Stimulated activated naive CD4-positive, alpha-beta T cell treated with Interleukin-2 at 50 U/mL for 16 hours (primary cell): ENCODE measurements at regions not wholly inside any gene's neighbourhood (a gene's known extent, or its start where the extent isn't known, plus 50 kb on each side); places are given as distances from the start of the nearest gene placed in this dataset.
"Not testable (repeated sequence)": the region's sequence is repeated elsewhere in the genome, so short reads cannot be mapped to it uniquely, and the experiment has no call there.

Experiments used
- DNase-seq: peaks from one replicate; lab custom pipeline; 2025; lab: John Stamatoyannopoulos, UW

DNA sequence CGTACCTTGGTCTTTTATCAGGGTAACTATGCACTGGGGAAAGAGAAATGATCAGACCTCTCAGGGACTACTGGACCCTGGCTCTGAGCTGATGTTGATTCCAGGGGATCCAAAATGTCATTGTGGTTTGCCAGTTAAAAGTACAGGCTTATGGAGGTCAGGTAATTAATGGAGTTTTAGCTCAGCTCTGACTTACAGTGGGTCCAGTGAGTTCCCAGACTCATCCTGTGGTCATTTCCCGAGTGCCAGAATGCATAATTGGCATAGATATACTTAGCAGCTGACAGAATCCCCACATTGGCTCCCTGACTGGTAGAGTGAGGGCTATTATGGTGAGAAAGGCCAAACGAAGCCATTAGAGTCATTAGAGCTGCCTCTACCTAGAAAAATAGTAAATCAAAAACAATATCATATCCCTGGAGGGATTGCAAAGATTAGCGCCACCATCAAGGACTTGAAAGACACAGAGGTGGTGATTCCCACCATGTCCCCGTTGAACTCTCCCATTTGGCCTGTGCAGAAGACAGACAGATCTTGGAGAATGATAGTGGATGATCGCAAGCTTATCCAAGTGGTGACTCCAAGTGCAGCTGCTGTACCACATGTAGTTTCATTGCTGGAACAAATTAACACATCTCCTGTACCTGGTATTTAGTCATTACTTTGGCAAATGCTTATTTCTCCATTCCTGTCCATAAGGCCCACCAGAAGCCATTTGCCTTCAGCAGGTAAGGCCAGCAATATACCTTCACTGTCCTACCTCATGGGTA is 152.4 kb downstream of the THBS2 start:
- no peak for DNase-seq

DNA sequence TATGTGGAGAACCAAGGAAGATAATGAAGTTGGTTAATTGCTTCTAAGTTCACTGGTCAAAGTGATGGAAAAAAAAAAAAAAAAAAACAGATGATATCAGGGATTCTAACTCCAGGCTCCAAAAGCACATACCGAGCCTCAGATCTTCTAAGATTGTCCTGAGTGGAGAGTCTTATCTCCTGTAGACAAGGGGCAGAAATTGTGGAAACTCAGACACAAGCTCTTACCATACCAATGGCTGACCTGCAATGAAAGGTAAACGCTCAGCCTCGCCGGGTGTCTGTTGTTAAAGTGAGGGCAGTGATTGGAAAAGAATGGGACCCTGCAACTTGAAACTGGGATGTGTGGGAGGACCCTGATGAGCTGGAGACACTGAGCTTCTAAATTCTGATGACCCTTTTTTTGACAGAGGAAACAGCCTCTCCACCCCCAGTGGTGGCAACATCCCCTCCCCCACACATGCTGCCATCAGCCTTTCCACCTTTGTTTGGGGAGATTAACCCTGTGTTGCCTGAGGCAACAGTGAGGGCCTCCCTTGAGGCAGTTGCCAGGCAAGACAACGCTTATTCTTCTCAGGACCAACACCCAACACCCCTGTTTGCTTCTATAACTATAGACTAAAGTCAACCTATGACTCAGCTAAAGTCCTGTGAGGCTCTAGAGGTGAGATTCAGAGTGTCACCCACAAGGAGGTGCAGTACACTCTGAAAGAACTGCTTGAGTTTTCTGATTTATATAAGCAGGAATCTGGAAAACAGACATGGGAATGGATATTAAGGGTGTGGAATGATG is 154.0 kb downstream of the THBS2 start:
- DNase-seq, result no peak

GRCh38 chr6:169098651-169099050 is 155.0 kb downstream of the THBS2 start:
- not testable (repeated sequence) for DNase-seq

GRCh38 chr6:169098116-169098515 is 155.5 kb downstream of the THBS2 start:
- DNase-seq, result no peak

- no peak for DNase-seq
Measured at GRCh38 chr6:169097381-169097959, 156.2 kb downstream of the THBS2 start.

DNA sequence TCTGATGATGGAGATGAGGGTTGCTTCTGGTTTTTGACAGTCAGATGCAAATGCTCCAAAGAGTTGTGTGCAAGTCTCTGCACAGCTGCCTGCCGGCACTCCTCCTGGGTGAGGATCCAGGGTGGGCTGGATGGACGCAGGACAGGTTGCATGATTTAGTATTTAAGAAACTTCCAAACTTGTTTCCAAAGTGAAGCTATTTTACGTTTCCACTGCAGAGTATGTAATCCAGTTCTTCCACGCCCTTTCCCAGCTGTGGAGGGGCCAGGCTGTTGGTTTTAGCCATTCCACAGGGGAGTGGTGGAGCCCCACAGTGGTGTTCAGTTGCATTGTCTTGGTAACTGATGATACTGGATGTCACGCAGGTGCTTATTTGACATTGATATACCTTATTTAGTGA is 157.3 kb downstream of the THBS2 start:
- DNase-seq, result no peak

- DNase-seq, result no peak
Measured at GRCh38 chr6:169095153-169095552, 158.5 kb downstream of the THBS2 start.

GRCh38 chr6:169094552-169094950 is 159.1 kb downstream of the THBS2 start:
- no peak for DNase-seq

GRCh38 chr6:169093770-169094551 is 159.7 kb downstream of the THBS2 start:
- no peak for DNase-seq

DNA sequence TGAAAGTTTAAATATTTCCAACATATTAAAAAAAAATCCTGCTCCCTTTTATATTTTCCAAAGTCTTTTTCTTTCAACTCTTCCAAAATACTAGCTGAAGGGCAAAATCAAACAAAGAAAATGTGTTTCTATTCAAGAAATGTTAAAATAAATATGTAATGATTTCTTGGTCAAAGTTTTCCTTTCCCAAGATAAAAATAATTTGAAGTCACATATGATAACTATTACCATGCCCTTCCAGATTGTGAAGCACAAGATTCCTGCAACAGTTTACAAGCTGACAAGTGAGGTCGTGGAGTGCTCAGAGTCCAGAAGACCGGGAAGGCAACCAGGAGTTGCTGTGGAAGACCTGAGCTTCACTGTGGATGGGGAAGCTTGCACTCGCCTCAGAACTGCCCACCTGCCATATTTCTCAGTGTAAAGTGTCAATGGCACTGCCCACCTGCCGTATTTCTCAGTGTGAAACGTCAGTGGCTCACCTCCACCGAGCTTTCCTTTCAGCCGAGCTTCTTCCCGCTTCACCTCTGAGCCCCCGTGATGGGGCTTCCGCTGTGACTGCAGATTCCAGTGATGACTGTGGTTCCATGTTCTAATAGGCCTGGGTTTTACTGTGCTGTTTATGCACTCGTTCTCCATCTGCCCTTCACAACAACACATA is 160.5 kb downstream of the THBS2 start:
- DNase-seq, result no peak

DNA sequence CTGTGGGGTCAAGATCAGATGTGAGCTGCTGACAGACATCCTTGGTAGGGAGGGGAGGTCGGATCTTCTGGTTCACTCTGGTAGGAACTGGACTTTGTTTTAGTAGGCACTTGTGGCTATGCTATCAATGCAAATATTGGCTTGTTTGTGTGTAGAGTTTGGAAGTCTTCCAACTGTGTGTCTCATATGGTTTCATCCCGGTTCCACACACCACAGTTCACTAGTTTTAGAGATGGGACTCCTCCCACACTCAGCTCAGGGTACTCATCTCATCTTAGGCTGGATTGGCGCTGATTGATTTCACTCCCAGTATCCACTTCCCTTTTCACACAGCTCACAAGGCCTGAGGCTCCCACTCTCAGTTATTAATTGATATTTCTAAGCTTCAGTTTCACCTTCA is 161.3 kb downstream of the THBS2 start:
- DNase-seq, result no peak

- not testable (repeated sequence) for DNase-seq
Measured at GRCh38 chr6:169090514-169091127, 163.0 kb downstream of the THBS2 start.

GRCh38 chr6:169088762-169089161 is 164.9 kb downstream of the THBS2 start:
- DNase-seq, result no peak

DNA sequence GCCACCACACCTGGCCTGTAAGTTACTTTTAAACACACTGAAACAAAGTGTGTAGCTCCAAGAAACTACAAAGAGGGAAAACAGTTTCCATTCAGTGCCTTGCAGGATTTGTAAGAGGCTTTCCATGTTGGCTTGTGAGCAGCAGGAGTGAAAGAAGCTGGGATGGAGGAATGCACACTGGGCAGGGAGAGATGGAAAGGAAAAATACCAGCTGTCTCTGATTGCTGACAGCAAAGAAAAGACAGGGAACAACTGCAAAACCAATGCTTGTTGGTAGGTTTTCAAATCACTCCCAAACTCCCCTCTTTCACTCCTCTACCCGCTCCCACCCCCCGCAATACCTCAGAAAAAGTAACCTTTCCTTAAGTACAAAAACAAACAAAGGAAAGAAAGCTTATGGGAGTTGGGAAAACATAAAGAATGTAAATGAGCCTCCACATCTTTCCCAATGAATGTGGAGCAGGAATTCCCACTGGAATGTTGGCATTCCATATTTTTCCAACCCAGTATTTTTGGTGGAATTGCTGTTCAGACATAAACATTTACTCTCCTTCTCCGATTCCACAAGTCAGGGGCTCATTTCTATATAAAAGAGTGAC is 166.1 kb downstream of the THBS2 start:
- DNase-seq, result no peak

DNA sequence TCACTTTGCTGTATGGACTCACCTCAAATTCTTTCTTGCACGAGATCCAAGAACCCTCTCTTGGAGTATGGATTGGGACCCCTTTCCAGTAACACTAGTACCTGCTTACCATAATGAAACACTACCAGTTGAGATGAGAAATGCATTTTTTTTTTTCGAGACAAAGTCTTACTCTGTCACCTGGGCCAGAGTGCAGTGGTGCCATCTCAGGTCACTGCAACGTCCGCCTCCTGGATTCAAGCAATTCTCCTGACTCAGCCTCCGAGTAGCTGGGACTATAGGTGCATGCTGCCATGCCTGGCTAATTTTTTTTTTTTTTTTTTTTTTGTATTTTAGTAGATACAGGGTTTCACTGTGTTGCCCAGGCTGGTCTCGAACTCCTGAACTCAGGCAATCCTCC is 167.0 kb downstream of the THBS2 start:
- not testable (repeated sequence) for DNase-seq

GRCh38 chr6:169086020-169086419 is 167.6 kb downstream of the THBS2 start:
- no peak for DNase-seq

- no peak for DNase-seq
Measured at GRCh38 chr6:169085466-169085865, 168.2 kb downstream of the THBS2 start.

- not testable (repeated sequence) for DNase-seq
Measured at GRCh38 chr6:169084557-169084956, 169.1 kb downstream of the THBS2 start.

- DNase-seq, result no peak
Measured at GRCh38 chr6:169084067-169084466, 169.6 kb downstream of the THBS2 start.

DNA sequence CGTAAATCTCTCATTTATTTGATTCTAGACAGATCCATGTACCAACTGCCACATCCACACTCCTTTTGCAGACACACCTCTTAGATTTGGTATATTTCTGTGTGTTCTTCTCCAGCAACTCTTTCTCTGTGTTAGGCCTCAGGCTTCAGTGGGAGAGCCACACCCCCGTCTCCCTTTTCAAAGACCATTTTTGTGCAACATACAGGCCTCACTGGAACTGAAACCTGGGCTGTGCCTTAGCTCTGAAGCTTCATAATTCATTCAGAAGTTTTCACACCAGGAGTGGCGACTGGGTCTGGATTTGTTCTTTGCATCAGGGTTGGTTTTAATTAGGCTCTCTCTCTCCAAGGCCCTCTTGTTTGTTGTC is 170.2 kb downstream of the THBS2 start:
- DNase-seq, result no peak
